Heart right ventricle (tissue), 16 donors: ENCODE measurements at regions not wholly inside any gene's neighbourhood (a gene's known extent, or its start where the extent isn't known, plus 50 kb on each side); places are given as distances from the start of the nearest gene placed in this dataset.
A peak's percentile ranks its signal among the peaks of the same experiment; 100 is the strongest.

Experiments used
- ATAC-seq, 8 donors: fragments of 200-7000 bp; cut with Tn5 transposase; one replicate each; pipeline ENCODE4 v1.9.1; 2020; ENCODE audit warnings: mild to moderate bottlenecking in 8 of 8, moderate library complexity in 8 of 8, moderate number of reproducible peaks in 1 of 8
- DNase-seq, 2 donors: peaks; one replicate each; pipeline ENCODE4 v3.0.0-alpha.2; 2020
- H3K27ac ChIP-seq, 10 donors: fragments of 200-600 bp; sonication (generic) in 2 of 10; one replicate each; pipeline versions ENCODE4 v1.5.0 to v1.8.0; 2020 to 2022; ENCODE audit warnings: mild to moderate bottlenecking in 3 of 10
- H3K27me3 ChIP-seq, 7 donors: fragments of 200-600 bp; one replicate each; pipeline ENCODE4 v1.8.0; 2021 to 2022; ENCODE audit warnings: mild to moderate bottlenecking in 2 of 7
- H3K36me3 ChIP-seq, 9 donors: fragments of 200-600 bp; sonication (generic) in 1 of 9; one replicate each; pipeline versions ENCODE4 v1.5.0 to v1.8.0; 2020 to 2022; ENCODE audit warnings: mild to moderate bottlenecking in 2 of 9
- H3K4me1 ChIP-seq, 9 donors: fragments of 200-600 bp; sonication (generic) in 1 of 9; one replicate each; pipeline versions ENCODE4 v1.5.0 to v1.8.0; 2020 to 2022; ENCODE audit warnings: mild to moderate bottlenecking in 4 of 9
- H3K4me3 ChIP-seq, 10 donors: fragments of 200-600 bp; sonication (generic) in 2 of 10; one replicate each; pipeline versions ENCODE4 v1.5.0 to v1.8.0; 2020 to 2022; ENCODE audit warnings: mild to moderate bottlenecking in 7 of 10, moderate library complexity in 2 of 10
- H3K9me3 ChIP-seq, 11 donors: fragments of 200-600 bp in 10 of 11; sonication (generic) in 2 of 11; one replicate each; pipeline versions ENCODE4 v1.5.0 to v1.8.0; 2013 to 2022; ENCODE audit warnings: mild to moderate bottlenecking in 2 of 11, control low read depth in 1 of 11, moderate library complexity in 1 of 11
- CTCF ChIP-seq, 9 donors: fragments of 200-600 bp; sonication (generic) in 2 of 9; IDR thresholded peaks; one replicate each; pipeline versions ENCODE4 v1.5.0 to v1.8.0; 2021 to 2022; ENCODE audit warnings: antibody characterized with exemption in 9 of 9, mild to moderate bottlenecking in 5 of 9, moderate library complexity in 1 of 9
- WGBS, 2 donors: extraction: QIAGEN DNeasy Blood & Tissue Kit; methylation state at CpG; one replicate each; pipeline ENCODE4 v1.1.7; 2013; ENCODE audit warnings: inconsistent platforms in 1 of 2; 5-methylcytosine and 5-hydroxymethylcytosine counted together
- intact Hi-C, 10 donors: fragments of 100-400 bp; cut with DNase I; formaldehyde crosslinking; loops; one replicate each; pipeline versions ENCODE4 v1.11.1 to v1.14.2; 2022
- donor health status: Arrhythmogenic right ventricular cardiomyopathy.
- donor health status: ischemic (EF 13 %, LVEDD 7.1; RV severe dilation, severe dysfunction).
- donor health status: healthy with polysubstance abuse.
- donor health status: DM: no; HTN: yes; CAD: no.
- donor health status: DM: no; HTN: no; CAD: no.
- donor health status: ischemic (EF 25% LVEDD 6.9; RV normal size, moderate dysfunction).
- donor health status: ischemic (EF 25% LVEDD 5.7; RV mildly dilated, moderate dysfunction).
- donor health status: healthy.
- donor health status: DM: yes; HTN: yes; CAD: no.
- donor health status: Ischemic cardiomyopathy.
- donor health status: ischemic (EF 35%, LVEDD 5.7; RV mildly dilated, moderate dysfunction).
- donor health status: nonischemic (EF 11% LVEDD 7.7; RV severe dilation, severe dysfunction).
- donor health status: DM: yes; HTN: yes; CAD: no.
- donor health status: PGD.
- donor health status: ischemic (EF 29% LVEDD 5.4; RV normal size, mild dysfunction).
- donor health status: nonischemic (EF 23%, LVEDD 6.1; RV moderate dilation, normal function).

- no peaks in the 10 kb centered on the region for H3K9me3 ChIP-seq
- H3K4me1 ChIP-seq, result no peaks in the 10 kb centered on the region
- H3K4me3 ChIP-seq, result no peak overlapping the region
- intact Hi-C loops, result no loop called here
- H3K27me3 ChIP-seq, result no peaks in the 10 kb centered on the region
- no peak for DNase-seq
- no peaks in the 10 kb centered on the region for H3K36me3 ChIP-seq
- no peak overlapping the region for H3K27ac ChIP-seq
- no peak for TF ChIP-seq CTCF (IDR thresholded peaks at IDR 0.05)
- no peak for ATAC-seq
These were observed 213.6 kb upstream of the PREP start for GRCh38 chr6:105616521-105616920.

GRCh38 chr6:105611606-105612005 lies 208.7 kb upstream of the PREP start:
- H3K4me3 ChIP-seq, result no peak overlapping the region
- peaks cover 0 to 13% (median 4%) of the 10 kb centered on the region in 9 donors for H3K4me1 ChIP-seq
- no peaks in the 10 kb centered on the region for H3K27me3 ChIP-seq
- TF ChIP-seq CTCF (IDR thresholded peaks at IDR 0.05), result no peak
- no peaks in the 10 kb centered on the region for H3K36me3 ChIP-seq
- 22 to 30% methylated on average over 2 of the region's 2 CpGs for WGBS, 2 donors
- intact Hi-C loops, result no loop called here
- H3K9me3 ChIP-seq, result no peaks in the 10 kb centered on the region
- no peak overlapping the region for H3K27ac ChIP-seq
- DNase-seq, result no peak
- peak in 2 of 8 donors; percentile 29 to 42 for ATAC-seq

- Histone ChIP-seq H3K36me3 (no peaks in the 10 kb centered on the region), H3K27me3 (no peaks in the 10 kb centered on the region), H3K9me3 (peaks cover 0 to 7% (median 0%) of the 10 kb centered on the region in 11 donors), H3K27ac (peak overlapping the region in 5 of 10 donors; percentile 32 to 74 (median 56)), H3K4me3 (peak overlapping the region in 1 of 10 donors; percentile 11), H3K4me1 (peaks cover 0 to 15% (median 6%) of the 10 kb centered on the region in 9 donors)
- DNase-seq (peak; percentile 21 to 37), ATAC-seq (peak in 7 of 8 donors; percentile 35 to 89 (median 81))
- TF ChIP-seq CTCF (IDR thresholded peaks at IDR 0.05), result no peak
- 46 to 55% methylated on average over 14 of the region's 14 CpGs for WGBS, 2 donors
- intact Hi-C loops, result no loop called here
These were observed 206.6 kb upstream of the PREP start for GRCh38 chr6:105609375-105609991.

- Histone ChIP-seq H3K27ac (peak overlapping the region in 2 of 10 donors; percentile 65 to 74), H3K27me3 (no peaks in the 10 kb centered on the region), H3K4me1 (peaks cover 0 to 22% (median 12%) of the 10 kb centered on the region in 9 donors), H3K4me3 (peak overlapping the region in 1 of 10 donors; percentile 11), H3K36me3 (no peaks in the 10 kb centered on the region), H3K9me3 (peaks cover 0 to 7% (median 0%) of the 10 kb centered on the region in 11 donors)
- ATAC-seq (no peak), DNase-seq (no peak)
- WGBS, 2 donors, result 89 to 92% methylated on average over 10 of the region's 10 CpGs
- intact Hi-C loops, result no loop called here
- no peak for TF ChIP-seq CTCF (IDR thresholded peaks at IDR 0.05)
These were observed 206.0 kb upstream of the PREP start for GRCh38 chr6:105608711-105609374.
